Vagina (tissue), 2 donors: ENCODE measurements at regions not wholly inside any gene's neighbourhood (a gene's known extent, or its start where the extent isn't known, plus 50 kb on each side); places are given as distances from the start of the nearest gene placed in this dataset.

ENCODE experiments used
- DNase-seq, 2 donors: peaks; one replicate each; pipeline ENCODE4 v3.0.0-alpha.2; 2017; ENCODE audit errors: extremely low spot score in 2 of 2
- H3K27ac ChIP-seq: fragments of 200-600 bp; sonication (generic); one replicate; pipeline ENCODE4 v1.5.1; 2019
- H3K27me3 ChIP-seq: fragments of 200-600 bp; sonication (generic); one replicate; pipeline ENCODE4 v1.5.1; 2019
- H3K36me3 ChIP-seq, 2 donors: fragments of 200-600 bp; sonication (generic); one replicate each; pipeline ENCODE4 v1.5.1; 2017 to 2019
- H3K4me1 ChIP-seq: fragments of 200-600 bp; sonication (generic); one replicate; pipeline ENCODE4 v1.5.1; 2019
- H3K4me3 ChIP-seq, 2 donors: fragments of 200-600 bp; sonication (generic); 1 replicate in 1 of 2; 2 replicates in 1 of 2; pipeline ENCODE4 v1.5.1; 2016 to 2019
- H3K9me3 ChIP-seq: fragments of 200-600 bp; sonication (generic); one replicate; pipeline ENCODE4 v1.5.1; 2019
- CTCF ChIP-seq, 3 experiments: fragments of 450-650 bp in 2 of 3; fragments of 200-600 bp in 1 of 3; sonication (generic) in 1 of 3; IDR thresholded peaks; one replicate each; pipeline ENCODE4 v1.5.1; 2017 to 2019; ENCODE audit warnings: antibody characterized with exemption in 3 of 3, mild to moderate bottlenecking in 2 of 3, moderate library complexity in 2 of 3
- POLR2A ChIP-seq, 2 donors: fragments of 450-650 bp; IDR thresholded peaks; one replicate each; pipeline ENCODE4 v1.6.1; 2017; ENCODE audit warnings: antibody characterized with exemption in 2 of 2, mild to moderate bottlenecking in 2 of 2, moderate library complexity in 2 of 2
- POLR2AphosphoS5 ChIP-seq, 2 donors: sonication (generic); formaldehyde crosslinking; IDR thresholded peaks; one replicate each; pipeline ENCODE4 v1.9.0; 2017; ENCODE audit warnings: antibody characterized with exemption in 2 of 2, mild to moderate bottlenecking in 2 of 2, low read depth in 1 of 2; ENCODE audit not compliant: insufficient read depth in 1 of 2
- intact Hi-C: fragments of 100-400 bp; cut with DNase I; formaldehyde crosslinking; loops from one replicate; pipeline ENCODE4 v1.15.1; 2023

GRCh38 chr10:4051641-4052151, 266.7 kb upstream of the KLF6 start:
- TF ChIP-seq CTCF (IDR thresholded peaks at IDR 0.05) (no peak), POLR2A (IDR thresholded peaks at IDR 0.05) (no peak), POLR2AphosphoS5 (IDR thresholded peaks at IDR 0.05; ENCODE audit: insufficient read depth in 1 of 2, low read depth in 1 of 2) (no peak)
- H3K27me3 ChIP-seq: no peaks in the 10 kb centered on the region
- peaks cover 33% of the 10 kb centered on the region for H3K4me1 ChIP-seq
- peak in 1 of 2 donors; percentile 82 for DNase-seq
- no peaks in the 10 kb centered on the region for H3K36me3 ChIP-seq
- H3K27ac ChIP-seq: peak overlapping the region; percentile 84
- intact Hi-C loops: no loop called here
- peak overlapping the region; percentile 15 to 29 for H3K4me3 ChIP-seq
- no peaks in the 10 kb centered on the region for H3K9me3 ChIP-seq

GRCh38 chr10:4051011-4051640, 266.1 kb upstream of the KLF6 start:
- H3K9me3 ChIP-seq: no peaks in the 10 kb centered on the region
- peak overlapping the region; percentile 84 for H3K27ac ChIP-seq
- no peaks in the 10 kb centered on the region for H3K27me3 ChIP-seq
- intact Hi-C loops: no loop called here
- peaks cover 33% of the 10 kb centered on the region for H3K4me1 ChIP-seq
- H3K4me3 ChIP-seq: peak overlapping the region; percentile 15 to 29
- peak in 1 of 2 donors; percentile 87 for DNase-seq
- no peak for TF ChIP-seq CTCF (IDR thresholded peaks at IDR 0.05)
- peak; percentile 34 to 94 for TF ChIP-seq POLR2AphosphoS5 (IDR thresholded peaks at IDR 0.05; ENCODE audit: insufficient read depth in 1 of 2, low read depth in 1 of 2)
- no peaks in the 10 kb centered on the region for H3K36me3 ChIP-seq

GRCh38 chr10:4050061-4050460, 265.1 kb upstream of the KLF6 start:
- Histone ChIP-seq H3K36me3 (no peaks in the 10 kb centered on the region), H3K4me3 (no peak overlapping the region), H3K27ac (peak overlapping the region; percentile 84), H3K27me3 (no peaks in the 10 kb centered on the region), H3K4me1 (peaks cover 33% of the 10 kb centered on the region), H3K9me3 (no peaks in the 10 kb centered on the region)
- no peak for DNase-seq
- intact Hi-C loops: no loop called here
- TF ChIP-seq POLR2A (IDR thresholded peaks at IDR 0.05) (no peak), POLR2AphosphoS5 (IDR thresholded peaks at IDR 0.05; ENCODE audit: insufficient read depth in 1 of 2, low read depth in 1 of 2) (no peak), CTCF (IDR thresholded peaks at IDR 0.05) (no peak)

- intact Hi-C loops: no loop called here
- H3K27me3 ChIP-seq: no peaks in the 10 kb centered on the region
- H3K9me3 ChIP-seq: no peaks in the 10 kb centered on the region
- H3K4me1 ChIP-seq: peaks cover 33% of the 10 kb centered on the region
- no peaks in the 10 kb centered on the region for H3K36me3 ChIP-seq
- no peak overlapping the region for H3K4me3 ChIP-seq
- TF ChIP-seq POLR2AphosphoS5 (IDR thresholded peaks at IDR 0.05; ENCODE audit: insufficient read depth in 1 of 2, low read depth in 1 of 2): no peak
- no peak for TF ChIP-seq POLR2A (IDR thresholded peaks at IDR 0.05)
- no peak for TF ChIP-seq CTCF (IDR thresholded peaks at IDR 0.05)
- DNase-seq: peak in 1 of 2 donors; percentile 62
- H3K27ac ChIP-seq: peak overlapping the region; percentile 84
These were observed 264.3 kb upstream of the KLF6 start for GRCh38 chr10:4049348-4049747.

- Histone ChIP-seq H3K9me3 (no peaks in the 10 kb centered on the region), H3K27ac (peak overlapping the region; percentile 18), H3K4me1 (peaks cover 28% of the 10 kb centered on the region), H3K4me3 (no peak overlapping the region), H3K27me3 (no peaks in the 10 kb centered on the region), H3K36me3 (no peaks in the 10 kb centered on the region)
- peak; percentile 28 to 83 for DNase-seq
- TF ChIP-seq POLR2A (IDR thresholded peaks at IDR 0.05) (no peak), POLR2AphosphoS5 (IDR thresholded peaks at IDR 0.05; ENCODE audit: insufficient read depth in 1 of 2, low read depth in 1 of 2) (no peak)
- intact Hi-C loops: no loop called here
These were observed 263.3 kb upstream of the KLF6 start for GRCh38 chr10:4048236-4048864.
